Gastrocnemius medialis (tissue), 4 donors: ENCODE measurements at regions not wholly inside any gene's neighbourhood (a gene's known extent, or its start where the extent isn't known, plus 50 kb on each side); places are given as distances from the start of the nearest gene placed in this dataset.

Experiments
- ATAC-seq, 2 donors: fragments of 150-250 bp; one replicate each; pipeline ENCODE4 v1.9.1; 2016
- DNase-seq, 2 donors: peaks; one replicate each; pipeline ENCODE4 v3.0.0-alpha.2; 2019
- H3K27ac ChIP-seq, 4 donors: fragments of 200-600 bp; sonication (generic); 1 replicate in 1 of 4; 2 replicates in 3 of 4; pipeline ENCODE4 v1.5.1; 2016 to 2018; ENCODE audit warnings: mild to moderate bottlenecking in 2 of 4, moderate library complexity in 1 of 4
- H3K27me3 ChIP-seq, 3 donors: fragments of 200-600 bp; sonication (generic) in 2 of 3; 1 replicate in 1 of 3; 2 replicates in 2 of 3; pipeline versions ENCODE4 v1.5.1 to v1.6.0; 2016 to 2019; ENCODE audit warnings: mild to moderate bottlenecking in 1 of 3, moderate library complexity in 1 of 3
- H3K36me3 ChIP-seq, 2 donors: fragments of 200-600 bp; sonication (generic) in 1 of 2; one replicate each; pipeline ENCODE4 v1.5.1; 2017 to 2018
- H3K4me1 ChIP-seq, 2 donors: fragments of 200-600 bp; sonication (generic) in 1 of 2; one replicate each; pipeline ENCODE4 v1.5.1; 2016 to 2017; ENCODE audit warnings: mild to moderate bottlenecking in 2 of 2
- H3K4me3 ChIP-seq, 4 donors: fragments of 200-600 bp; sonication (generic) in 3 of 4; 1 replicate in 1 of 4; 2 replicates in 3 of 4; pipeline ENCODE4 v1.5.1; 2016 to 2019; ENCODE audit warnings: mild to moderate bottlenecking in 2 of 4
- H3K9me3 ChIP-seq, 3 donors: fragments of 200-600 bp; sonication (generic) in 2 of 3; 1 replicate in 1 of 3; 2 replicates in 2 of 3; pipeline ENCODE4 v1.5.1; 2016 to 2019
- POLR2A ChIP-seq, 2 donors: fragments of 450-650 bp; IDR thresholded peaks; one replicate each; pipeline ENCODE4 v1.6.1; 2017; ENCODE audit warnings: antibody characterized with exemption in 2 of 2, mild to moderate bottlenecking in 2 of 2, moderate library complexity in 2 of 2
- in situ Hi-C, 4 donors: fragments of 200-750 bp; cut with MboI; loops; one replicate each; pipeline versions ENCODE4 v1.15.0 to v1.8.0; 2017; ENCODE audit warnings: low sequenced_read_pairs in 4 of 4
- intact Hi-C: fragments of 100-400 bp; cut with DNase I; formaldehyde crosslinking; loops from one replicate; pipeline ENCODE4 v1.15.1; 2023; ENCODE audit warnings: low total_unique reads
- TF ChIP-seq, protein P1 (sequence below), 5 experiments: fragments of 450-650 bp in 3 of 5; fragments of 200-600 bp in 2 of 5; sonication (generic) in 2 of 5; IDR thresholded peaks in 4 of 5; conservative IDR thresholded peaks in 1 of 5; 1 replicate in 4 of 5; 2 replicates in 1 of 5; pipeline ENCODE4 v1.5.1; 2016 to 2019; ENCODE audit warnings: antibody characterized with exemption in 5 of 5, mild to moderate bottlenecking in 3 of 5, moderate library complexity in 3 of 5

- TF ChIP-seq, protein P1, sequence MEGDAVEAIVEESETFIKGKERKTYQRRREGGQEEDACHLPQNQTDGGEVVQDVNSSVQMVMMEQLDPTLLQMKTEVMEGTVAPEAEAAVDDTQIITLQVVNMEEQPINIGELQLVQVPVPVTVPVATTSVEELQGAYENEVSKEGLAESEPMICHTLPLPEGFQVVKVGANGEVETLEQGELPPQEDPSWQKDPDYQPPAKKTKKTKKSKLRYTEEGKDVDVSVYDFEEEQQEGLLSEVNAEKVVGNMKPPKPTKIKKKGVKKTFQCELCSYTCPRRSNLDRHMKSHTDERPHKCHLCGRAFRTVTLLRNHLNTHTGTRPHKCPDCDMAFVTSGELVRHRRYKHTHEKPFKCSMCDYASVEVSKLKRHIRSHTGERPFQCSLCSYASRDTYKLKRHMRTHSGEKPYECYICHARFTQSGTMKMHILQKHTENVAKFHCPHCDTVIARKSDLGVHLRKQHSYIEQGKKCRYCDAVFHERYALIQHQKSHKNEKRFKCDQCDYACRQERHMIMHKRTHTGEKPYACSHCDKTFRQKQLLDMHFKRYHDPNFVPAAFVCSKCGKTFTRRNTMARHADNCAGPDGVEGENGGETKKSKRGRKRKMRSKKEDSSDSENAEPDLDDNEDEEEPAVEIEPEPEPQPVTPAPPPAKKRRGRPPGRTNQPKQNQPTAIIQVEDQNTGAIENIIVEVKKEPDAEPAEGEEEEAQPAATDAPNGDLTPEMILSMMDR (IDR thresholded peaks at IDR 0.05 in 4 of 5, conservative IDR thresholded peaks at IDR 0.05 in 1 of 5) = no peak
- intact Hi-C loops (no loop called here), in situ Hi-C loops (no loop called here)
- Histone ChIP-seq H3K9me3 (no peaks in the 10 kb centered on the region), H3K27ac (no peak overlapping the region), H3K4me3 (no peak overlapping the region), H3K27me3 (no peaks in the 10 kb centered on the region), H3K36me3 (no peaks in the 10 kb centered on the region), H3K4me1 (no peaks in the 10 kb centered on the region)
- no peak for DNase-seq
- no peak for ATAC-seq
Observed at GRCh38 chr13:107266657-107267056, 698.7 kb upstream of the ARGLU1 start.

DNA sequence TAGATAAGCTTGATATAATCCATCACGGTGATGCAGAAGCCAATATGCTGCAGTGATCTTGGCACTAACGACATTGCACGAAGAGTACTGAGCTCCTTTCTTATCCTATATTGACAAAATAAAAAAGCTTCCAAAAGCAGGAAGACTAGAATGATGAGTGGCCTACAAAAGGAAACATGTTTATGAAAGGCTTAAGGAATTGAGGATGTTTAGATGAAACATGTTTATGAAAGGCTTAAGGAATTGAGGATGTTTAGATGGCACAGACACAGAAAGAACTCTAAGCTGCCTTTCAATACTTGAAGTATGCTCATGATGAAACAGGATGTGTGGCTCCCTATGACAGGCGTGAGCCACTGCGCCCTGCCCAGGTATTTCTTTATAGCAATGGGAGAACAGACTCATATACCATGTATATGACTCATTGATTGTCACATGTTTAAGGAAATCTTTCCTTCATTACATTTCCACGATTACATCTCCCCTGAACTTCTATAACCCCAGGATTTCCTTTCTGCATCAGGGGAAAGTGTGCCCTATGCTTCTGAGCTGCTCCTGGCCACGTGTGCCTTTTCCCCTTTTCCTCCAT lies 690.8 kb upstream of the ARGLU1 start:
- TF ChIP-seq, protein P1 (IDR thresholded peaks at IDR 0.05 in 4 of 5, conservative IDR thresholded peaks at IDR 0.05 in 1 of 5) = no peak
- no peak for TF ChIP-seq POLR2A (IDR thresholded peaks at IDR 0.05)
- H3K4me3 ChIP-seq = no peak overlapping the region
- H3K9me3 ChIP-seq = no peaks in the 10 kb centered on the region
- in situ Hi-C loops = no loop called here
- intact Hi-C loops = no loop called here
- ATAC-seq (no peak), DNase-seq (no peak)
- no peaks in the 10 kb centered on the region for H3K36me3 ChIP-seq
- H3K27ac ChIP-seq = no peak overlapping the region
- H3K27me3 ChIP-seq = no peaks in the 10 kb centered on the region
- H3K4me1 ChIP-seq = no peaks in the 10 kb centered on the region

- no peaks in the 10 kb centered on the region for H3K9me3 ChIP-seq
- in situ Hi-C loops (no loop called here), intact Hi-C loops (no loop called here)
- no peaks in the 10 kb centered on the region for H3K4me1 ChIP-seq
- no peak overlapping the region for H3K27ac ChIP-seq
- ATAC-seq (no peak), DNase-seq (no peak)
- TF ChIP-seq, protein P1 (IDR thresholded peaks at IDR 0.05 in 4 of 5, conservative IDR thresholded peaks at IDR 0.05 in 1 of 5) = no peak
- TF ChIP-seq POLR2A (IDR thresholded peaks at IDR 0.05) = no peak
- no peaks in the 10 kb centered on the region for H3K27me3 ChIP-seq
- H3K36me3 ChIP-seq = no peaks in the 10 kb centered on the region
- H3K4me3 ChIP-seq = no peak overlapping the region
Observed at GRCh38 chr13:107254392-107254791, 686.5 kb upstream of the ARGLU1 start.

DNA sequence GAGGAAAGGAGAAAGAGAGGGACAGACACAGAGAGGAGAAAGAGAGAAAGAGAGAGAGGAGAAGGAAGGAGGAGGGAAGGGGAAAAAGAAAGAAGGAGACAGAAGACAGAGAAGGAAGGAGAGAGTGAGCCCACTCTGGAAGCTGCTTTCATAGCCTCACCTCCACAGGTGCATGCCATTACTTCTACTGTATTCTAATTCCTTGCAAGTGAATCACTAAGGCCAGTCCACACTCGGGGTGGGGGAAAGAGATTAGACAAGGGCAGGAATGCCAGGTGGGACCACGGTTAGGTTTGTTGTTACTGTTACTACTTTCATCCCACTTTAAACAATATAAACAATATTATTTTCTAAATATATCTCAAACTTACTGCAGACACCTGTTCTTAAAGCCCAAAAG lies 684.5 kb upstream of the ARGLU1 start:
- Histone ChIP-seq H3K9me3 (no peaks in the 10 kb centered on the region), H3K4me3 (no peak overlapping the region), H3K36me3 (no peaks in the 10 kb centered on the region), H3K4me1 (no peaks in the 10 kb centered on the region), H3K27ac (no peak overlapping the region), H3K27me3 (no peaks in the 10 kb centered on the region)
- in situ Hi-C loops (no loop called here), intact Hi-C loops (no loop called here)
- no peak for DNase-seq
- ATAC-seq = no peak
- TF ChIP-seq, protein P1 (IDR thresholded peaks at IDR 0.05 in 4 of 5, conservative IDR thresholded peaks at IDR 0.05 in 1 of 5) = no peak

DNA sequence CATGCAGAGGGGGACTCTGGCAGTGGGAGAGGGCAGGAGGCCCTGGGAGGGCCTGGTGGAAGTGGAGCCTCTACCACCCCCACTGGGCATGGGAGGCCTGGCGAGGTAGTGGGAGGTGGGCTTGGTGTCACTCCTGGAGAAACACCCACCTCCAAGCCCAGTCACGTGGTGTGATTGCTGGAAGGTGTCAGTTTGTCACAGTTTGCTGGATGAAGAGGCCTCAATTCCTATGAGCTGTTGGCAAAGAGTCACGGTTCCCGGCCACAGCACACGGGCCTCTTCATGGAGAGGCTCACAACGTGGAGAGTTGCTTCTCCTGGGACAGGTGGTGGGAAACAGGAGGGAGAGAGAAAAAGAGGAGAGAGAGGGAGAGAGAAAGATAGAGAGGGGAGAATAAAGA lies 684.1 kb upstream of the ARGLU1 start:
- H3K4me1 ChIP-seq = no peaks in the 10 kb centered on the region
- no peak for ATAC-seq
- no peaks in the 10 kb centered on the region for H3K27me3 ChIP-seq
- H3K4me3 ChIP-seq = no peak overlapping the region
- TF ChIP-seq POLR2A (IDR thresholded peaks at IDR 0.05) = no peak
- TF ChIP-seq, protein P1 (IDR thresholded peaks at IDR 0.05 in 4 of 5, conservative IDR thresholded peaks at IDR 0.05 in 1 of 5) = no peak
- intact Hi-C loops (no loop called here), in situ Hi-C loops (no loop called here)
- no peaks in the 10 kb centered on the region for H3K36me3 ChIP-seq
- no peak overlapping the region for H3K27ac ChIP-seq
- no peaks in the 10 kb centered on the region for H3K9me3 ChIP-seq
- no peak for DNase-seq
